HCT116 (cell line): ENCODE measurements at regions not wholly inside any gene's neighbourhood (a gene's known extent, or its start where the extent isn't known, plus 50 kb on each side); places are given as distances from the start of the nearest gene placed in this dataset.

Experiments
- ATAC-seq: fragments of 200-7000 bp; cut with Tn5 transposase; 2 replicates; pipeline ENCODE4 v1.9.1; 2020; ENCODE audit warnings: mild to moderate bottlenecking, moderate library complexity
- BruUV-seq: library from RNA; stranded (reverse); fragments of 400-500 nt; replicated peaks from 2 replicates; lab custom pipeline; 2021; lab: Mats Ljungman, UMichigan
- CTCF ChIA-PET: fragments of 300-600 bp; sonication (Branson Sonifier 250); formaldehyde crosslinking; loops from one replicate; lab custom pipeline; 2021; ENCODE audit warnings: antibody characterized with exemption; lab: Charles Lee
- POLR2A ChIA-PET: fragments of 300-600, 350-600 bp; sonication (Branson Sonifier 250); formaldehyde crosslinking; loops from one replicate; lab custom pipeline; 2021; ENCODE audit warnings: antibody characterized with exemption; lab: Charles Lee
- RAD21 ChIA-PET, 2 experiments: fragments of 300-600 bp; sonication (Branson Sonifier 250); formaldehyde crosslinking; loops; one replicate each; lab custom pipeline; 2023; ENCODE audit warnings: low total read pairs in 2 of 2; ENCODE audit not compliant: uncharacterized antibody in 2 of 2, unreplicated experiment in 2 of 2, low non-redundant PET in 1 of 2; lab: Charles Lee
- DNase-seq: peaks from one replicate; pipeline ENCODE4 v3.0.0-alpha.2; 2010; ENCODE audit warnings: low read depth, low spot score
- H2AFZ ChIP-seq: fragments of 200-600 bp; shearing (Covaris generic), sonication (generic); 2 replicates; pipeline ENCODE4 v1.6.1; 2017; ENCODE audit warnings: low read depth, mixed run types, mixed read lengths, antibody characterized with exemption, low read length; ENCODE audit not compliant: poor library complexity, severe bottlenecking
- H3K27ac ChIP-seq: 2 replicates; pipeline ENCODE4 v1.5.1; 2012; ENCODE audit warnings: low read depth, low read length
- H3K27me3 ChIP-seq: fragments of 200-600 bp; sonication (generic); 2 replicates; pipeline ENCODE4 v1.6.1; 2016; ENCODE audit warnings: mixed run types, low read length, mixed read lengths; ENCODE audit not compliant: insufficient read depth
- H3K36me3 ChIP-seq, 2 experiments: fragments of 200-500 bp in 1 of 2; fragments of 200-600 bp in 1 of 2; sonication (Bioruptor generic) in 1 of 2; sonication (generic) in 1 of 2; 2 replicates each; pipeline versions ENCODE4 v1.5.1 to v1.6.1; 2014 to 2016; ENCODE audit warnings: low read length in 2 of 2, inconsistent platforms in 1 of 2, mixed read lengths in 1 of 2, mixed run types in 1 of 2; ENCODE audit not compliant: insufficient read depth in 2 of 2, control insufficient read depth in 1 of 2
- H3K4me1 ChIP-seq, 2 experiments: fragments of 200-600 bp in 1 of 2; sonication (generic) in 1 of 2; 2 replicates each; pipeline versions ENCODE4 v1.5.1 to v1.6.1; 2012 to 2017; ENCODE audit warnings: low read length in 2 of 2, inconsistent platforms in 1 of 2, mild to moderate bottlenecking in 1 of 2, mixed read lengths in 1 of 2, mixed run types in 1 of 2, moderate library complexity in 1 of 2; ENCODE audit not compliant: insufficient read depth in 2 of 2, control insufficient read depth in 1 of 2
- H3K4me2 ChIP-seq: fragments of 200-600 bp; sonication (generic); 2 replicates; pipeline ENCODE4 v1.6.1; 2017; ENCODE audit warnings: mixed run types, low read length, mixed read lengths
- H3K4me3 ChIP-seq, 2 experiments: fragments of 200-600 bp in 1 of 2; sonication (generic) in 1 of 2; replicated peaks in 1 of 2; 2 replicates each; pipeline ENCODE4 v1.5.1; 2011 to 2016; ENCODE audit warnings: low read length in 2 of 2, control low read depth in 1 of 2, low read depth in 1 of 2, mild to moderate bottlenecking in 1 of 2, mixed read lengths in 1 of 2, mixed run types in 1 of 2
- H3K79me2 ChIP-seq: fragments of 200-600 bp; sonication (generic); 2 replicates; pipeline ENCODE4 v1.6.1; 2017; ENCODE audit warnings: mild to moderate bottlenecking, mixed run types, low read length, moderate library complexity, mixed read lengths; ENCODE audit not compliant: insufficient read depth
- H3K9ac ChIP-seq: fragments of 200-600 bp; sonication (generic); 2 replicates; pipeline ENCODE4 v1.6.1; 2016; ENCODE audit warnings: low read length, mixed read lengths
- H3K9me2 ChIP-seq: fragments of 200-600 bp; sonication (generic), shearing (Covaris generic); 2 replicates; pipeline ENCODE4 v1.6.1; 2017; ENCODE audit warnings: mixed run types, mild to moderate bottlenecking, moderate library complexity; ENCODE audit not compliant: insufficient read depth
- H3K9me3 ChIP-seq, 2 experiments: fragments of 200-500 bp in 1 of 2; fragments of 200-600 bp in 1 of 2; sonication (Bioruptor generic) in 1 of 2; sonication (generic) in 1 of 2; 2 replicates each; pipeline ENCODE4 v1.6.1; 2014 to 2017; ENCODE audit warnings: low read length in 2 of 2, mixed read lengths in 2 of 2, inconsistent platforms in 1 of 2, low read depth in 1 of 2, mild to moderate bottlenecking in 1 of 2, mixed run types in 1 of 2, moderate library complexity in 1 of 2; ENCODE audit not compliant: control insufficient read depth in 1 of 2, insufficient read depth in 1 of 2
- H4K20me1 ChIP-seq: fragments of 200-600 bp; sonication (generic), shearing (Covaris generic); 2 replicates; pipeline ENCODE4 v1.6.1; 2017; ENCODE audit warnings: mixed run types, mild to moderate bottlenecking, moderate library complexity; ENCODE audit not compliant: insufficient read depth
- ELF1 ChIP-seq: IDR thresholded peaks from 2 replicates; pipeline ENCODE4 v1.6.1; 2012; ENCODE audit warnings: low read depth, borderline replicate concordance
- SP1 ChIP-seq: IDR thresholded peaks from 2 replicates; pipeline ENCODE4 v1.6.1; 2012; ENCODE audit warnings: low read depth
- SRF ChIP-seq: IDR thresholded peaks from 2 replicates; pipeline ENCODE4 v1.6.1; 2012; ENCODE audit warnings: low read depth
- TCF7L2 ChIP-seq: IDR thresholded peaks from 2 replicates; pipeline ENCODE4 v1.7.0; 2011; ENCODE audit warnings: borderline replicate concordance, inconsistent platforms; ENCODE audit not compliant: insufficient read depth, insufficient read length; ENCODE audit errors: extremely low read depth
- YY1 ChIP-seq: IDR thresholded peaks from 2 replicates; pipeline ENCODE4 v1.6.1; 2011; ENCODE audit warnings: low read length, low read depth, moderate library complexity, mild to moderate bottlenecking; ENCODE audit not compliant: insufficient replicate concordance; ENCODE audit errors: extremely low read depth
- ZFX ChIP-seq: fragments of 450-650 bp; IDR thresholded peaks from 2 replicates; pipeline ENCODE4 v1.6.1; 2017
- ZNF274 ChIP-seq: fragments of 200-500 bp; sonication (Bioruptor generic); IDR thresholded peaks from 2 replicates; pipeline ENCODE4 v1.6.1; 2014; ENCODE audit warnings: mild to moderate bottlenecking, low read depth, low read length, inconsistent platforms
- intact Hi-C: fragments of 100-400 bp; cut with micrococcal nuclease; formaldehyde crosslinking; loops from 2 replicates; pipeline ENCODE4 v1.10.0; 2022
- TF ChIP-seq, protein P1 (sequence below), 3 experiments: fragments of 200-600 bp in 1 of 3; sonication (generic) in 1 of 3; IDR thresholded peaks in 2 of 3; conservative IDR thresholded peaks in 1 of 3; 2 replicates each; pipeline ENCODE4 v1.5.1; 2012 to 2017; ENCODE audit warnings: low read depth in 2 of 3, low read length in 2 of 3, antibody characterized with exemption in 1 of 3, borderline replicate concordance in 1 of 3, control low read depth in 1 of 3, mild to moderate bottlenecking in 1 of 3, mixed read lengths in 1 of 3, mixed run types in 1 of 3, moderate library complexity in 1 of 3; ENCODE audit not compliant: insufficient read depth in 1 of 3

DNA sequence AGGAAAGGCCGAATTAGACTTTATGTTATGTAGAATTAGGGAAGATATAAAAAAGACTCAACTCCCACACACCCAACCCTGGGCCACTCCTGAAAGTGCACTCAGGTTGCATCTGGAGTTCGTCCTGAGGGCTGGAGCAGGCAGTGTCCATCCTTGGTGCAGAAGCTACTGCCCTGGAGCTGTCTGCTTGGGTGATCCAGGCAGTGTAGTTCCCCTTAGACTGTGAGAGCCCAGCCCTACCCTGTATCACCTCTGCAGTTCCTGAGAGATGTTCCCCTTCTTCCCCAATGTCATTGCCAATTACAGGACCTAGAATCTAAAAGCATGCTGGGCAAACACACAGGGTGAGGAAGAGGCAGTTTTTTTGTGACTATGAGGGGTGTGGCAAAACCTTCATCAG, 368.3 kb upstream of the ST8SIA4 start (continued):
- TF ChIP-seq SP1 (no peak), TCF7L2 (no peak), ZFX (no peak), SRF (no peak), YY1 (no peak)
- TF ChIP-seq, protein P1, sequence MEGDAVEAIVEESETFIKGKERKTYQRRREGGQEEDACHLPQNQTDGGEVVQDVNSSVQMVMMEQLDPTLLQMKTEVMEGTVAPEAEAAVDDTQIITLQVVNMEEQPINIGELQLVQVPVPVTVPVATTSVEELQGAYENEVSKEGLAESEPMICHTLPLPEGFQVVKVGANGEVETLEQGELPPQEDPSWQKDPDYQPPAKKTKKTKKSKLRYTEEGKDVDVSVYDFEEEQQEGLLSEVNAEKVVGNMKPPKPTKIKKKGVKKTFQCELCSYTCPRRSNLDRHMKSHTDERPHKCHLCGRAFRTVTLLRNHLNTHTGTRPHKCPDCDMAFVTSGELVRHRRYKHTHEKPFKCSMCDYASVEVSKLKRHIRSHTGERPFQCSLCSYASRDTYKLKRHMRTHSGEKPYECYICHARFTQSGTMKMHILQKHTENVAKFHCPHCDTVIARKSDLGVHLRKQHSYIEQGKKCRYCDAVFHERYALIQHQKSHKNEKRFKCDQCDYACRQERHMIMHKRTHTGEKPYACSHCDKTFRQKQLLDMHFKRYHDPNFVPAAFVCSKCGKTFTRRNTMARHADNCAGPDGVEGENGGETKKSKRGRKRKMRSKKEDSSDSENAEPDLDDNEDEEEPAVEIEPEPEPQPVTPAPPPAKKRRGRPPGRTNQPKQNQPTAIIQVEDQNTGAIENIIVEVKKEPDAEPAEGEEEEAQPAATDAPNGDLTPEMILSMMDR (IDR thresholded peaks at IDR 0.05 in 2 of 3, conservative IDR thresholded peaks at IDR 0.05 in 1 of 3; ENCODE audit: borderline replicate concordance in 1 of 3, insufficient read depth in 1 of 3, low read depth in 2 of 3, low read length in 2 of 3), result no peak

DNA sequence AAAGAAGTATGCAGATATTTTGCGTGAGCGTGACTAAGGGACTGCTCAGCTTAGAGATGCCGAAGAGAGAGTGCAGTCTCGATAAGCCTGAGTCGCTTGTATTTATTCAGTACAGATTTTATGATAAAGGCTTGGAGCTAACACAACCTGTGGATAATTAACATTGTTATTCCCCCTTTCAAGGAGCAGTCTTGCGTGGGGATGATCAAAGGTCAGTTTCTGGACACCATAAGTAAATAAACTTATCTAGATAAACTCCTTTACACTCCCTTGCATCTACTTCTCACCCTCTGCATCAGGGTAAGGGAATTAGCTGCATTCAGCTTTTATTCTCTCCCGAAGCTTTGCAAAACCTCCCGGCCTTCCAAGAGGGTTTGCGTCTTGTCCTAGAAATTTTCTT, 357.8 kb upstream of the ST8SIA4 start:
- intact Hi-C loops, result no loop called here

DNA sequence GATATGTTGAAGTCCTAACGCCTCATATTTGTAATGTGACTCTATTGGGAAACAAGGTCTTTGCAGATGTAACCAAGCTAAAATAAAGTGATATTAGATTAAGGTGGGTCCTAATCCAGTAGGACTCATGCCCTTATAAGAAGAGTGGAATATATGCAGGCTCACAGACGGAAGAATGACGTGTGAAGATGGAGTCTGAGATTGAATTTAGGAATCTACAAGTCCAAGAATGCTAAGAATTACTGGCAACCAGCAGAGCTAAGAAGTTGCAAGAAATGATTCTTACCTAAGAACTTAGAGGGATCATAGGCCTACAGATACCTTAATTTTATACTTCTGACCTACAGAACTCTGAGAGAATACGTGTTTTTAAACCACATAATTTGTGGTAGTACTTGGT, 350.0 kb upstream of the ST8SIA4 start:
- no peak for TF ChIP-seq ZNF274
- no peak for TF ChIP-seq ELF1
- no peak for TF ChIP-seq ZFX
- H3K9ac ChIP-seq, result no peak overlapping the region
- CTCF ChIA-PET, result no interaction called here
- BruUV-seq, result no TSS peak
- H3K4me2 ChIP-seq, result no peak overlapping the region
- no peaks in the 10 kb centered on the region for H3K79me2 ChIP-seq
- H3K9me3 ChIP-seq, result no peaks in the 10 kb centered on the region
- H3K4me3 ChIP-seq, result no peak overlapping the region
- intact Hi-C loops, result no loop called here
- H4K20me1 ChIP-seq, result no peaks in the 10 kb centered on the region
- DNase-seq (no peak), ATAC-seq (no peak)
- H3K27me3 ChIP-seq, result no peaks in the 10 kb centered on the region
- POLR2A ChIA-PET, result no interaction called here
- no peaks in the 10 kb centered on the region for H3K36me3 ChIP-seq
- no peak overlapping the region for H2AFZ ChIP-seq
- no peak overlapping the region for H3K27ac ChIP-seq
- no peaks in the 10 kb centered on the region for H3K4me1 ChIP-seq
- H3K9me2 ChIP-seq, result no peaks in the 10 kb centered on the region
- RAD21 ChIA-PET, result no interaction called here

More for the DNA sequence above, 357.8 kb upstream of the ST8SIA4 start:
- Histone ChIP-seq H3K9ac (no peak overlapping the region), H2AFZ (no peak overlapping the region), H3K4me3 (no peak overlapping the region), H3K79me2 (no peaks in the 10 kb centered on the region), H4K20me1 (no peaks in the 10 kb centered on the region), H3K9me3 (no peaks in the 10 kb centered on the region), H3K36me3 (no peaks in the 10 kb centered on the region), H3K27ac (no peak overlapping the region), H3K9me2 (no peaks in the 10 kb centered on the region), H3K27me3 (no peaks in the 10 kb centered on the region), H3K4me1 (no peaks in the 10 kb centered on the region), H3K4me2 (no peak overlapping the region)
- POLR2A ChIA-PET, result no interaction called here
- no TSS peak for BruUV-seq
- RAD21 ChIA-PET, result no interaction called here
- CTCF ChIA-PET, result no interaction called here
- TF ChIP-seq SRF, result no peak
- no peak for ATAC-seq
- no peak for DNase-seq
